HEK293 (cell line): ENCODE measurements at regions not wholly inside any gene's neighbourhood (a gene's known extent, or its start where the extent isn't known, plus 50 kb on each side); places are given as distances from the start of the nearest gene placed in this dataset.

Experiments used
- CTCF ChIA-PET: fragments of 350-600 bp; formaldehyde crosslinking; extraction: SDS; loops from one replicate; lab custom pipeline; 2021; ENCODE audit warnings: antibody characterized with exemption; lab: Yijun Ruan, JAX
- POLR2A ChIA-PET: fragments of 300-600 bp; formaldehyde crosslinking; extraction: SDS; loops from one replicate; lab custom pipeline; 2020; ENCODE audit warnings: antibody characterized with exemption, inconsistent platforms; lab: Yijun Ruan, JAX
- H3K27ac ChIP-seq: fragments of 200-500 bp; sonication (Bioruptor generic); 2 replicates; pipeline ENCODE4 v1.5.1; 2014; ENCODE audit warnings: low read depth, low read length, control low read depth, inconsistent platforms; ENCODE audit errors: extremely low read depth
- H3K36me3 ChIP-seq, 2 experiments: fragments of 200-500 bp in 1 of 2; sonication (Bioruptor generic) in 1 of 2; 1 replicate in 1 of 2; 2 replicates in 1 of 2; pipeline ENCODE4 v1.5.1; 2014 to 2017; ENCODE audit warnings: inconsistent platforms in 2 of 2, low read length in 2 of 2; ENCODE audit not compliant: control insufficient read depth in 2 of 2, insufficient read depth in 1 of 2
- H3K4me1 ChIP-seq: fragments of 200-500 bp; sonication (Bioruptor generic); 2 replicates; pipeline ENCODE4 v1.5.1; 2014; ENCODE audit warnings: mild to moderate bottlenecking, low read length, inconsistent platforms; ENCODE audit not compliant: control insufficient read depth, insufficient read depth
- H3K4me3 ChIP-seq: 2 replicates; pipeline ENCODE4 v1.5.1; 2011; ENCODE audit warnings: low read depth, mild to moderate bottlenecking, control low read depth, low read length, moderate library complexity
- H3K9me3 ChIP-seq: fragments of 200-500 bp; sonication (Bioruptor generic); 2 replicates; pipeline ENCODE4 v1.5.1; 2014; ENCODE audit warnings: low read depth, low read length, inconsistent platforms; ENCODE audit not compliant: control insufficient read depth, insufficient read depth
- GFI1B ChIP-seq: fragments of 450-650 bp; formaldehyde crosslinking; IDR thresholded peaks from 2 replicates; pipeline ENCODE4 v1.5.1; 2016; ENCODE audit warnings: missing biosample characterization, missing genetic modification characterization
- INSM2 ChIP-seq: fragments of 450-650 bp; formaldehyde crosslinking; IDR thresholded peaks from 2 replicates; pipeline ENCODE4 v1.5.1; 2016; ENCODE audit warnings: missing biosample characterization, missing genetic modification characterization
- KLF8 ChIP-seq: fragments of 450-650 bp; formaldehyde crosslinking; IDR thresholded peaks from 2 replicates; pipeline ENCODE4 v1.5.1; 2016; ENCODE audit warnings: missing biosample characterization, missing genetic modification characterization
- MYNN ChIP-seq: fragments of 450-650 bp; formaldehyde crosslinking; IDR thresholded peaks from 2 replicates; pipeline ENCODE4 v1.5.1; 2016; ENCODE audit warnings: missing biosample characterization, missing genetic modification characterization, borderline replicate concordance
- PATZ1 ChIP-seq: fragments of 450-650 bp; formaldehyde crosslinking; IDR thresholded peaks from 2 replicates; pipeline ENCODE4 v1.5.1; 2016; ENCODE audit warnings: missing biosample characterization, missing genetic modification characterization
- PRDM4 ChIP-seq: fragments of 450-650 bp; formaldehyde crosslinking; IDR thresholded peaks from 2 replicates; pipeline ENCODE4 v1.5.1; 2017; ENCODE audit warnings: missing biosample characterization, missing genetic modification characterization
- PRDM6 ChIP-seq: fragments of 450-650 bp; formaldehyde crosslinking; IDR thresholded peaks from 2 replicates; pipeline ENCODE4 v1.5.1; 2017; ENCODE audit warnings: missing biosample characterization, missing genetic modification characterization
- ZFHX2 ChIP-seq: fragments of 450-650 bp; formaldehyde crosslinking; conservative IDR thresholded peaks from 2 replicates; pipeline ENCODE4 v1.5.1; 2016; ENCODE audit warnings: missing biosample characterization, missing genetic modification characterization
- ZFP41 ChIP-seq: fragments of 450-650 bp; formaldehyde crosslinking; IDR thresholded peaks from 2 replicates; pipeline ENCODE4 v1.5.1; 2016; ENCODE audit warnings: missing biosample characterization, missing genetic modification characterization, borderline replicate concordance
- ZNF112 ChIP-seq: fragments of 450-650 bp; formaldehyde crosslinking; IDR thresholded peaks from 2 replicates; pipeline ENCODE4 v1.5.0; 2017; ENCODE audit warnings: missing biosample characterization, missing genetic modification characterization
- ZNF184 ChIP-seq: fragments of 450-650 bp; IDR thresholded peaks from 2 replicates; pipeline ENCODE4 v1.5.1; 2018; ENCODE audit warnings: missing biosample characterization, mild to moderate bottlenecking, missing genetic modification characterization
- ZNF19 ChIP-seq: fragments of 450-650 bp; formaldehyde crosslinking; IDR thresholded peaks from 2 replicates; pipeline ENCODE4; 2016; ENCODE audit warnings: missing biosample characterization, missing genetic modification characterization, low read depth
- ZNF24 ChIP-seq: fragments of 450-650 bp; formaldehyde crosslinking; IDR thresholded peaks from 2 replicates; pipeline ENCODE4 v1.5.1; 2016; ENCODE audit warnings: missing biosample characterization, missing genetic modification characterization
- ZNF488 ChIP-seq: fragments of 450-650 bp; formaldehyde crosslinking; IDR thresholded peaks from 2 replicates; pipeline ENCODE4 v1.5.1; 2016; ENCODE audit warnings: missing biosample characterization, missing genetic modification characterization
- ZNF555 ChIP-seq: fragments of 450-650 bp; formaldehyde crosslinking; conservative IDR thresholded peaks from 2 replicates; pipeline ENCODE4 v1.5.1; 2017; ENCODE audit warnings: missing biosample characterization, mild to moderate bottlenecking, missing genetic modification characterization, inconsistent platforms

- CTCF ChIA-PET, result no interaction called here
- Histone ChIP-seq H3K27ac (no peak overlapping the region), H3K4me1 (no peaks in the 10 kb centered on the region), H3K9me3 (no peaks in the 10 kb centered on the region), H3K36me3 (no peaks in the 10 kb centered on the region), H3K4me3 (no peak overlapping the region)
- TF ChIP-seq KLF8 (no peak), PRDM6 (no peak)
- POLR2A ChIA-PET, result no interaction called here
These were observed 317.9 kb downstream of the PCNX1 start for GRCh38 chr14:71225113-71225512.

- TF ChIP-seq ZFHX2 (tag by site-specific recombination), result no peak
- TF ChIP-seq INSM2, result no peak
- TF ChIP-seq ZNF19 (tag by site-specific recombination), result no peak
- no peak for TF ChIP-seq ZNF184 (tag by site-specific recombination)
- TF ChIP-seq PATZ1 (tag by site-specific recombination), result no peak
- TF ChIP-seq ZFP41 (tag by site-specific recombination), result no peak
- TF ChIP-seq GFI1B (tag by site-specific recombination), result no peak
- no peak for TF ChIP-seq ZNF488 (tag by site-specific recombination)
- no peak for TF ChIP-seq MYNN (tag by site-specific recombination)
- TF ChIP-seq ZNF555 (tag by site-specific recombination), result no peak
- no peak for TF ChIP-seq PRDM4
- TF ChIP-seq ZNF24 (tag by site-specific recombination), result no peak
- no peak for TF ChIP-seq ZNF112 (tag by site-specific recombination)
- H3K9me3 ChIP-seq, result no peaks in the 10 kb centered on the region
- no peaks in the 10 kb centered on the region for H3K36me3 ChIP-seq
- H3K4me1 ChIP-seq, result no peaks in the 10 kb centered on the region
- POLR2A ChIA-PET, result no interaction called here
- no peak overlapping the region for H3K27ac ChIP-seq
- CTCF ChIA-PET, result no interaction called here
- no peak overlapping the region for H3K4me3 ChIP-seq
These were observed 321.5 kb downstream of the PCNX1 start for GRCh38 chr14:71228711-71229110.
